Effector CD4-positive, alpha-beta T cell (primary cell): ENCODE measurements at regions not wholly inside any gene's neighbourhood (a gene's known extent, or its start where the extent isn't known, plus 50 kb on each side); places are given as distances from the start of the nearest gene placed in this dataset.
"Not testable (repeated sequence)": the region's sequence is repeated elsewhere in the genome, so short reads cannot be mapped to it uniquely, and the experiment has no call there.

Experiments
- DNase-seq: peaks from one replicate; pipeline ENCODE4 v3.0.0-alpha.2; 2020

DNA sequence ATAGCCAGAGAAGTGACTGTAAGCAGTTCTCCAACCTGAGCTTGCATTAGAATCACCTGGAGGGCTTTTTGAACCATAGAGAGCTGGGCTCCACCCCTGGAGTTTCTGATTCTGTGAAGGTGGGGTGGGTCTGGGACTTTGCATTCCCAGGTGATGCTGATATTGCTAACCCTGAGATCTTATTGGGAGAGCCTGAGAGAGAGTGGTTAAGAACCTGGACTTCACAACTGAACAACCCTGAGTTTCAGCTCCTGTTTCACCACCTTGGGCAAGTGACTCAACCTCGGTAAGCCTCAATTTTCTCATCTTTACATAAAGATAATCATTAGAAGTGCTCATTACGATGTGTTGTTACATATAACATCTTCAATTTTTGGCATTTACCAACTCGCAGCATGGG, 498.6 kb downstream of the EBF1 start:
- DNase-seq = no peak

- no peak for DNase-seq
These were observed 499.0 kb downstream of the EBF1 start for GRCh38 chr5:158600679-158601078.

GRCh38 chr5:158599157-158599556, 500.6 kb downstream of the EBF1 start:
- no peak for DNase-seq

DNA sequence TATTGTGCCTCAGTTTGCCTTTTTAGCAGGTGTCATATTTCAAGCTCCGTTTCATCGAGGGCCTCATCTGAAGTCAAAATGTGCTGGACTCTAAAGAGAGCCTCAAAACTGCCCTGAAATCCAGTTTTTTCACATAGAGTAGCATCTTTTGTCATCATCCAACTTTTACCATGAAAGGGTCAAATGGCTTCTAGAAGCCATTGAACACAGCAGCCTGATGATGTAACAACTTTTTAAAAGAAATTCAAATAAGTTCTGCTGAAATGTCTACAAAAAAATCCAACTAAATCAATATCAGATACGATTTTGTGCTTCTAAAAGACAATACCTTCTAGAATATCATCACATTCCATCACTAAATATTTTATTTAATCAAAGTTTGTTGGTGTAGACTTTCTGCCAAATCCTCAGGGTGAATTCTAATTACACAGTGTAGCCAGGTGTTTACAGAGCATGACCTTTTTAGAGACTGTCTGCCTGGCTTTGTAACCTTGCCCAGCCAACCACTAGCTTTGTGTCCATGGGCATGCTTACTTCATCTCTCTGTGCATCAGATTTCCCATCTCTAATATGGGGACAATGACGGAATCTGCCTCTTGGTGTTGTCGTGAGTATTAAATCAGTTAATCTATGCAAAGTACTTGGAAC, 505.0 kb downstream of the EBF1 start:
- DNase-seq = no peak

DNA sequence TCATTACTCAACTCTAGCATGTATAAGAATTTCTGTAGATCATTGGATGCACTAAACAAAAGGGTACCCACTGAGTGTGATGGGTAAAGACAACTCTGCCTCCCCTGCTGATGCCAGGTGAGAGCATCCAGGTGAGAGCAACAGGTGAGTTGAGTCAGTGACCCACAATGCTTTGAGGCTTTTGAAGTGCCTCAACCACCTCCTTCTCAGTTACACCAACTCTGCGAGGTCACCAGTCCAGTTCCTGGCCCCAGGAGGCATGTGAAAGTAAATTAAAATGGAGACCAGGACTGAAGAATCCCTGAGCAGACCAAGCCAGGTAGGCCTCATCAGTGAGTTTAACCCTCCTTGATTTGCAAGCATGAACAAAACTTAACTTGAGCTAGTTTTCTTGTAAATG, 505.8 kb downstream of the EBF1 start:
- DNase-seq = no peak

GRCh38 chr5:158591301-158591863, 508.3 kb downstream of the EBF1 start:
- DNase-seq = no peak

- DNase-seq = no peak
These were observed 508.9 kb downstream of the EBF1 start for GRCh38 chr5:158590746-158591300.

GRCh38 chr5:158589939-158590338, 509.8 kb downstream of the EBF1 start:
- DNase-seq = no peak

- DNase-seq = no peak
These were observed 511.1 kb downstream of the EBF1 start for GRCh38 chr5:158588617-158589016.

DNA sequence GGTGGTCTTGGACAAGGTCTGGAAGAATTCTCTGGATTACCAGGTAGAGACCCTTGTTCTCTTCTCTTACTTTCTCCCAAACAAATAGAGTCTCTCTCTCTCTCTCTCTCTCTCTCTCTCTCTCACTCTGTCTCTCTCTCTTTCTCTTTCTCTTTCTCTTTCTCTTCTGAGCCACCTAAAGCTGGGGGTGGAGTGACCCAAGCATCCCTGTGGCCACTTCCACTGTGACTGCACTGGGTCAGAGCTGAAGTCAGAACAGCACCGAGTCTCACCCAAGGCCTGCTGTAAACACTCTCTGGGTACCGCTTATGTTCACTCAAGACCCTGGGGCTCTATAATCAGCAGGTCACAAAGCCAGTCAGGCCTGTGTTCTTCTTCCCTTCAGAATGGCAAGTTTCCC, 513.7 kb downstream of the EBF1 start:
- no peak for DNase-seq

DNA sequence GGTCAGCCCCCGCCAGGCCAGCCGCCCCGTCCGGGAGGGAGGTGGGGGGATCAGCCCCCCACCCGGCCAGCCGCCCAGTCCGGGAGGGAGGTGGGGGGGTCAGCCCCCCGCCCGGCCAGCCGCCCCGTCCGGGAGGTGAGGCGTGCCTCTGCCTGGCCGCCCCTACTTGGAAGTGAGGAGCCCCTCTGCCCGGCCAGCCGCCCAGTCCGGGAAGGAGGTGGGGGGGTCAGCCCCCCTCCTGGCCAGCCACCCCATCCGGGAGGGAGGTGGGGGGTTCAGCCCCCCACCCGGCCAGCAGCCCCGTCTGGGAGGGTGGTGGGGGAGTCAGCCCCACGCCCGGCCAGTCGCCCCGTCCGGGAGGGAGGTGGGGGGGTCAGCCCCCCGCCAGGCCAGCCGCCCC, 517.0 kb downstream of the EBF1 start:
- DNase-seq = not testable (repeated sequence)

- DNase-seq = no peak
These were observed 525.9 kb downstream of the EBF1 start for GRCh38 chr5:158573829-158574228.

DNA sequence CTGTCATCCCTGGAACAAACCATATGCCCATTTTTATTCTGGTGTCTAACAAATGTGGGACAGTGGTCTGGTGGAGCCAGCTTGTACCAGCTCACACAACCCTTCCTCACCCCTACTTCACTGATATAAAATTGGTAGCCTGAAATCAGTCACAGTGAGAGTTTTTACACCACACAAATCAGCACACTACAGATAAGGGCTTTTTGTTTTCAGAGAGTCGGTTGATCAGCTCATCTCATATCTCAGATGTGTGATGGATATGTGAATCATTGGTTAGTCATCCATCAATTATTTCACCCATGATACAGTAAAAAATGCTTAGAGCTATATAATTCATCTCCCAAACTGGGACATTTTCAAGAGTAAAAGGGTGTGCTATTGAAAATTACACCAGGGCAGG, 529.2 kb downstream of the EBF1 start:
- no peak for DNase-seq

GRCh38 chr5:158569534-158569933, 530.2 kb downstream of the EBF1 start:
- no peak for DNase-seq

DNA sequence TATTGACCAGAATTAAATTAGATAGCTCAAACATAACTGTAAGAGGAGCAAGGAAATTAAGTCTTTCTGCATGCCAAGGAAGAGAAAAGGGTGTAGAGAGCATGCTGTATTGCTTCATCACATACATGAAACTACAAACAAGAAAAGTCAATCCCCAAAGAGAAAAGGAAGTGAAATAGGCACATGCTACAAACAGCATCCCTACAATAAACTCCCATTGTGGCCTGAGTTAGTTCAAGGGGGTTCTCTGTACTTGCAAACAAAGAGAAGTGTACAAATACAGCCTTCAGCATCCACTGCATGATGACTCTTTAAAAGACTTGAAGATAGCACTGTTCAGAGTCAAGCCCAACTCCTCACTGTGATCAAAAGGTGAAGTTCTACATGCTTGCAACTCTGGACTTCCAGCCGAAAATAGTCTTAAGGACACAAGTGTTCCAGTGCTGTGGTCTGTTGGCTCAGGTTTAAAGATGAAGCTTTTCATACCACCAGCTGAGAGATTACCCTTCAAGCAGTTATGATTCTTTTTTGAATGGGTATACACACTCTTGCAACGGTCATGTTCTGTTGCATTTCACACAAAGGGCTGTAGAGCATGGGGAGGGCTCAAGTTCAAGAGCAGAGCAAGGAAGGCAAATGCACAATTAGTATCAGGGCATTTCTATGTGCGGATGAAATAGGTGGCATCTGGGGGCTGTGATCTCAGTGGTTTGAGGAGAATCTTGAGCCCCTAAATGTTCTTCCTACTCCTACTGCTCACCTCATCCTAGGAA, 534.5 kb downstream of the EBF1 start:
- no peak for DNase-seq

GRCh38 chr5:158563760-158564390, 535.8 kb downstream of the EBF1 start:
- DNase-seq = no peak

- DNase-seq = no peak
These were observed 538.0 kb downstream of the EBF1 start for GRCh38 chr5:158561562-158562190.

DNA sequence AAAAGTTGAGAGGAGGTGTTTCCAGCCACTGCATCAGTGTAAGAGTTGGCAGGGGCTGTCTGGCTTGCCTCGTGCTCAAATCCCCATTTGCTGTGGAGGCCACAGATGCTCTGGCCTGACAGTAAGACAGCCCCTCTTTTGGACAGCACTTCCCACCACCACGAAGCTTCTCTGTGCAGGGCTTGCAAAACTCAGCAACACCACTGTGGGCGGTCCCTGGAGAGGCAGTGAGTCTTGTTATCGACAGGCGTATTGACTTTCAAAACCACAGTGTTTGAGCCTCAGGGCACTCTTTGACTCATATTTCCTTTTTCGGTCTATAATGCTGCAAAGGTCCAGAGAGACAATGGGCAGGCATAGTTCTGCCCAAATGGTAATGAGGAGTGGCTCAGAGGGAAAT, 539.5 kb downstream of the EBF1 start:
- no peak for DNase-seq

DNA sequence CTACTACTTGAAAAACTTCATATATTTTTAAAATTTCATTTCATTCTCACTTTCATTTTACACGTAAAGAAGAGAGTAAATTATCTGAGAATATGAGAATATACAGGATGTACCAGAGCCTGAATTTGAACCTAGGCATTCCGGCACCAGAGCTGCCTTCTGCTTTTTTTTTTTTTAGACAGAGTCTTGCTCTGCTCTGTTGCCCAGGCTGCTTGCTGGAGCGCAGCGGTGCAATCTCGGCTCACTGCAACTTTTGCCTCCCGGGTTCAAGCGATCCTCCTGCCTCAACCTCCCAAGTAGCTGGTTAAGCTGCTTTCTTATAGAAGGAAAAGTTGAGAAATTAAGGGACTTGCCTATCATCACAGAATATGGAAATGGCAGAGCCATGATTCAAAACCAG, 540.1 kb downstream of the EBF1 start:
- no peak for DNase-seq

DNA sequence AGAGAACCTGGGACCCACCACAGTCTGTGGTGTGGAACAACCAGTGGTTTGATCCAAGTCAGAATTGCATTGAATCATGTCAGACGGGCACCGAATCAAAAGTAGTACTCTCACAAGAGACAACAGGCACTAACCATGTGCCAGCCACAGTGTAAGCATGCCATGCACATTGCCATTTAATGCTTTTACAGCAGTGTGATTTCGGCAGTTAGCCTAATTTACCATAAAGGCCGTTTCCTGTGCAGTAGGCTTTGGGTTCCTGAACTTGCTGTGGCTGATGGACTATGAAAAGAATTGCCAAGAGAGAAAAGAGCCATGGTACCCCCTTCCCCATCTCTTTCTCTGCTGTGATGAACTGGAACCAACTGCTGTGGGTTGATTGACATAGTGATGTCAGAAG, 540.6 kb downstream of the EBF1 start:
- DNase-seq = no peak

GRCh38 chr5:158553962-158554336, 545.8 kb downstream of the EBF1 start:
- no peak for DNase-seq

DNA sequence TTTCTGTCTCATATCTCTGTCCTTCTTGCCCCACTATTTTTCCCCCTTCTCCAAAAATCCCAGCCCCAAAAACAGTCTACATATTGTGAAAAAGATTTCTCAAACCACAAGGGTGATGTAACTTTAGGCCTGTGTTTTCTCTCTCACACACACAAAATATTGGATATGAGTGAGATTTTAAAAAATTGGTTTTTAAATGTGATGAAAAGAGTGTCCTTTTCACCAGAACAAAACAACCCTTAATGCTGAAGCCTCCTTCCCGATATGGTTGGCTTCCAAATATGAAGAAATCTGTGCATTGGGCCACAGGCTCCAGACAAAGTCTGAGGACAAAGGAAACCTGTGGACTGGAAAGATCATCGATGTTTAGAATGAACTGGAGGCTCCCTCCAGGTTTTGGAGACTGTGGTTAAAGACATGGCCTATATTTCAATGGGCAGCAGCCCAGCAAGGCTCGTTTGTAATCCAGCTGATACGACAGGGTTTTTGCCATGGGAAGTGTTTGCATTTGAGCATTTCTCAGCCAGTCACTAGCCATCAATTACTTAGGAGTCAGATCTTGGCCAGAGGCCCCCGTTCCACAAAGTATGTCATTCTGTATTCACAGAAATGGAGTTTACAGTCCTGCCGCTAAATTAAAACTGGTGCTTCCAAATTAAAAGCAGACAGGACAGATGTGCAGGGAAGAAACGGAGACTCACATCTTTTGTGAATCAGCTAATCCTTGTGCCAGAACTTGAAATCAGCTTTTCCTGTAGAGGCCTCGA, 546.3 kb downstream of the EBF1 start:
- DNase-seq = no peak
